ENCODE measurements at regions not wholly inside any gene's neighbourhood (a gene's known extent, or its start where the extent isn't known, plus 50 kb on each side); places are given as distances from the start of the nearest gene placed in this dataset.
A peak's percentile ranks its signal among the peaks of the same experiment; 100 is the strongest.

DNA sequence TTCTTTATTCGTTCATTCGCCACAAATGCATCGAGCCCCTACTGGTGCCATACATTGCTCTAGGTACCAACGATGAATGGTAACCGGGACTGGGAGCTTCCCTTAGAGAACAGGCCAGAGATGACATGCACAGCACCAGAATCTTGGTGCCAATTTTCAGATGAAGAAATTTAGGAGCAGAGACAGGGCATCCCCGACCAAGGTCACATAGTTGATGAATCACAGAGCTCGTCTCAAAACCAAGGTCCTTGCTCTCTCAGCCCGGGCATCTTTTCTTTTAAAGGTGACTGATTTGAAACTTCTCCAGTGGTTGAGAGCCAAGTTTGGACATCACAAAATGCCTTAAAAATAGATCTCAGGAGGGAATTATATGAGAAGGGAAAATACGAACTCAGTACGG is 73.2 kb upstream of the C16orf82 start:
- H3K9me3 ChIP-seq (ENCODE audit: control insufficient read depth, low read length) = peaks cover 2% of the 10 kb centered on the region
- intact Hi-C loops (cut with DNase I) = no loop called here
- H3K27ac ChIP-seq (ENCODE audit: low read depth in 1 of 2, low read length in 2 of 2) = no peak overlapping the region
- DNase-seq = no peak
- H3K4me1 ChIP-seq (ENCODE audit: control insufficient read depth in 1 of 2, insufficient read depth in 2 of 2, low read length in 2 of 2) = no peaks in the 10 kb centered on the region
- ATAC-seq (ENCODE audit: low FRiP score) = no peak
- no peak overlapping the region for H3K4me3 ChIP-seq (ENCODE audit: low read length in 2 of 2)
- WGBS, 2 donors = 65 to 66% methylated on average over 10 of the region's 10 CpGs
- H3K36me3 ChIP-seq (ENCODE audit: control insufficient read depth in 1 of 2, insufficient read depth in 2 of 2, low read length in 1 of 2) = no peaks in the 10 kb centered on the region
- H3K27me3 ChIP-seq (ENCODE audit: control insufficient read depth in 1 of 2, insufficient read depth in 2 of 2, low read length in 1 of 2) = no peaks in the 10 kb centered on the region

DNA sequence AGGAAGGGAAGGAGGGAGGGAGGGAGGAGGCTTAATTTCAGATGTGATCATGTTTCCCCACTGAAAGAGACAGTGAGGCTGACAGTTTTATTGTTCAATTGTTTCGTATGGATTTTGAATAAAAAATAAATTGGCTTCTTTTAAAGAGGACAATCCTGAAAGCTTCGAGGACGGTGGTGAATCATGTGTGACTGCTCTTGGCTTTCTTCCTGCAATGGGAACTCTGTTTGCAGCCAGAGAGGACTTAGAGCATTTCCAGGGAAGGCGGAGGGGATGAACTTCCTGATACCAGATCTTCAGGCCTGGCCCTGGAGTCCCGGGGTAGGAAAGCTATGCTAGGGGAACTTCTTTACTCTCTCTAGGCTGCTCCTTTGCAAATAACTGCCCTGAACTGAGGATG is 72.8 kb upstream of the C16orf82 start:
- WGBS, 2 donors = 35 to 46% methylated on average over 5 of the region's 5 CpGs
- no peaks in the 10 kb centered on the region for H3K36me3 ChIP-seq (ENCODE audit: control insufficient read depth in 1 of 2, insufficient read depth in 2 of 2, low read length in 1 of 2)

GRCh38 chr16:26995522-26995921 is 71.2 kb upstream of the C16orf82 start:
- intact Hi-C loops (cut with DNase I) = no loop called here
- WGBS, 2 donors = 77 to 78% methylated on average over 4 of the region's 4 CpGs
- H3K27ac ChIP-seq (ENCODE audit: low read depth in 1 of 2, low read length in 2 of 2) = no peak overlapping the region
- no peaks in the 10 kb centered on the region for H3K4me1 ChIP-seq (ENCODE audit: control insufficient read depth in 1 of 2, insufficient read depth in 2 of 2, low read length in 2 of 2)
- peaks cover 2% of the 10 kb centered on the region for H3K9me3 ChIP-seq (ENCODE audit: control insufficient read depth, low read length)
- DNase-seq (no peak), ATAC-seq (ENCODE audit: low FRiP score) (no peak)
- no peaks in the 10 kb centered on the region for H3K36me3 ChIP-seq (ENCODE audit: control insufficient read depth in 1 of 2, insufficient read depth in 2 of 2, low read length in 1 of 2)
- no peak overlapping the region for H3K4me3 ChIP-seq (ENCODE audit: low read length in 2 of 2)
- no peaks in the 10 kb centered on the region for H3K27me3 ChIP-seq (ENCODE audit: control insufficient read depth in 1 of 2, insufficient read depth in 2 of 2, low read length in 1 of 2)

More for the DNA sequence above, 72.8 kb upstream of the C16orf82 start:
- Histone ChIP-seq H3K4me3 (ENCODE audit: low read length in 2 of 2) (no peak overlapping the region), H3K4me1 (ENCODE audit: control insufficient read depth in 1 of 2, insufficient read depth in 2 of 2, low read length in 2 of 2) (no peaks in the 10 kb centered on the region), H3K27ac (ENCODE audit: low read depth in 1 of 2, low read length in 2 of 2) (no peak overlapping the region), H3K9me3 (ENCODE audit: control insufficient read depth, low read length) (peaks cover 2% of the 10 kb centered on the region), H3K27me3 (ENCODE audit: control insufficient read depth in 1 of 2, insufficient read depth in 2 of 2, low read length in 1 of 2) (no peaks in the 10 kb centered on the region)
- intact Hi-C loops (cut with DNase I) = no loop called here
- DNase-seq (no peak), ATAC-seq (ENCODE audit: low FRiP score) (peak; percentile 48)

DNA sequence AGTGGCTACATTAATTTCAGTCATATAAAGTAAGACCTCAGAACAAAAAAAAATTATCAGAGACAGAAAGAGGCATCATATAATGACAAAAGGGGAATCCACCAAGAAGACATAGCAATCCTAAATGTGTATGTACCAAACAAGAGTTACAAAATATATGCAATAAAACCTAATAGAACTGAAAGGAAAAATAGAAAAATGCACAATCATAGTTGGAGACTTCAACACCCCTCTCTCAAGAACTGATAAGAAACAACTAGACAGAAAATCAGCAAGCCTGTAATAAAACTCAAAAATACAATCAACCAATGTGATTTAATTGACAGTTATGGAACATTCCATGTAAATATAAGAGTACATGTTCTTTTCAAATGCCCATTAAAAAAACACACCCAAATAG is 61.3 kb upstream of the C16orf82 start:
- intact Hi-C loops (cut with DNase I) = no loop called here
- Histone ChIP-seq H3K9me3 (ENCODE audit: control insufficient read depth, low read length) (no peaks in the 10 kb centered on the region), H3K36me3 (ENCODE audit: control insufficient read depth in 1 of 2, insufficient read depth in 2 of 2, low read length in 1 of 2) (no peaks in the 10 kb centered on the region), H3K27me3 (ENCODE audit: control insufficient read depth in 1 of 2, insufficient read depth in 2 of 2, low read length in 1 of 2) (peaks cover 0 to 3% of the 10 kb centered on the region in 2 donors), H3K27ac (ENCODE audit: low read depth in 1 of 2, low read length in 2 of 2) (no peak overlapping the region), H3K4me1 (ENCODE audit: control insufficient read depth in 1 of 2, insufficient read depth in 2 of 2, low read length in 2 of 2) (no peaks in the 10 kb centered on the region), H3K4me3 (ENCODE audit: low read length in 2 of 2) (no peak overlapping the region)
- no peak for ATAC-seq (ENCODE audit: low FRiP score)
- no peak for DNase-seq
